ENCODE measurements at regions not wholly inside any gene's neighbourhood (a gene's known extent, or its start where the extent isn't known, plus 50 kb on each side); places are given as distances from the start of the nearest gene placed in this dataset.

DNA sequence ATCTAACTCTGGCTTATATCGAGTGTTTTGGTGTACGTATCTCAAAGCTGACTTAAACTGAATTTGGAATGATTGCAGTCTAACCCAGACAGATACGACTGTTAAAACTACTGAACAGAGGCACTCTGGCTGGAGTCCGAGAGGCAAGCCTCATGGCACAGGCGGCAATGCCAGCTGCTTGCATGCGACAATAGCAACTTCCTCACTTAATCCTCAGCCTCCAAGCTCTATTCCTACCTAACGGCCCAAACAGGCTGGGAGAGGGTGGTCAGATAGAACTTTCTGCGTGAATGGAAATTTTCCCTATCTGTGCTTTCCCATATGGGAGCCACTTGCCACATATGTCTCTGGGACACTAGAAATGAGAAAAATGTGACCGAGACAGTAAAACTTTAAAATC, 292.0 kb upstream of the KLF6 start:
- H3K36me3 ChIP-seq (ENCODE audit: insufficient read depth, low read length), result no peaks in the 10 kb centered on the region
- no peak overlapping the region for H3K27ac ChIP-seq (ENCODE audit: low read length)
- ATAC-seq (ENCODE audit: insufficient read depth, low read depth) (no peak), DNase-seq (no peak)
- no peak for TF ChIP-seq EZH2 (IDR thresholded peaks at IDR 0.05; ENCODE audit: borderline replicate concordance, low read depth, low read length, severe bottlenecking)
- no peak for TF ChIP-seq CTCF (IDR thresholded peaks at IDR 0.05; ENCODE audit: borderline replicate concordance, extremely low read depth, low read length, poor library complexity, severe bottlenecking)
- H3K79me2 ChIP-seq (ENCODE audit: insufficient read depth, low read length), result no peaks in the 10 kb centered on the region
- H2AFZ ChIP-seq (ENCODE audit: low read depth, low read length), result no peak overlapping the region
- H3K9ac ChIP-seq (ENCODE audit: low read depth, low read length), result no peak overlapping the region
- H3K4me1 ChIP-seq (ENCODE audit: insufficient read depth, low read length), result peaks cover 38% of the 10 kb centered on the region
- H3K4me2 ChIP-seq (ENCODE audit: insufficient read depth, low read length), result no peak overlapping the region
- H3K27me3 ChIP-seq (ENCODE audit: insufficient read depth, low read length, poor library complexity), result no peaks in the 10 kb centered on the region
- no peak overlapping the region for H3K4me3 ChIP-seq (ENCODE audit: low read depth in 1 of 2, low read length in 2 of 2)
- no peaks in the 10 kb centered on the region for H4K20me1 ChIP-seq (ENCODE audit: insufficient read depth, low read length)
- H3K9me3 ChIP-seq (ENCODE audit: insufficient read depth, low read length, severe bottlenecking), result no peaks in the 10 kb centered on the region

- H3K9ac ChIP-seq (ENCODE audit: low read depth, low read length), result no peak overlapping the region
- TF ChIP-seq CTCF (IDR thresholded peaks at IDR 0.05; ENCODE audit: borderline replicate concordance, extremely low read depth, low read length, poor library complexity, severe bottlenecking) (no peak), EZH2 (IDR thresholded peaks at IDR 0.05; ENCODE audit: borderline replicate concordance, low read depth, low read length, severe bottlenecking) (no peak)
- H3K79me2 ChIP-seq (ENCODE audit: insufficient read depth, low read length), result no peaks in the 10 kb centered on the region
- no peak overlapping the region for H3K4me3 ChIP-seq (ENCODE audit: low read depth in 1 of 2, low read length in 2 of 2)
- H2AFZ ChIP-seq (ENCODE audit: low read depth, low read length), result no peak overlapping the region
- no peak for ATAC-seq (ENCODE audit: insufficient read depth, low read depth)
- H3K4me2 ChIP-seq (ENCODE audit: insufficient read depth, low read length), result no peak overlapping the region
- no peak for DNase-seq
- no peaks in the 10 kb centered on the region for H3K36me3 ChIP-seq (ENCODE audit: insufficient read depth, low read length)
- peaks cover 33% of the 10 kb centered on the region for H3K4me1 ChIP-seq (ENCODE audit: insufficient read depth, low read length)
- peak overlapping the region; percentile 63 for H3K27ac ChIP-seq (ENCODE audit: low read length)
- H4K20me1 ChIP-seq (ENCODE audit: insufficient read depth, low read length), result no peaks in the 10 kb centered on the region
- H3K9me3 ChIP-seq (ENCODE audit: insufficient read depth, low read length, severe bottlenecking), result no peaks in the 10 kb centered on the region
- H3K27me3 ChIP-seq (ENCODE audit: insufficient read depth, low read length, poor library complexity), result no peaks in the 10 kb centered on the region
Measured at GRCh38 chr10:4075443-4075842, 290.4 kb upstream of the KLF6 start.

GRCh38 chr10:4074545-4075407, 289.8 kb upstream of the KLF6 start:
- H3K4me2 ChIP-seq (ENCODE audit: insufficient read depth, low read length), result peak overlapping the region; percentile 10; the same call in 1 of the 2 replicates
- ATAC-seq (ENCODE audit: insufficient read depth, low read depth), result peak; percentile 55

More at GRCh38 chr10:4074545-4075407, 289.8 kb upstream of the KLF6 start:
- H3K4me3 ChIP-seq (ENCODE audit: low read depth in 1 of 2, low read length in 2 of 2), result no peak overlapping the region
- H3K36me3 ChIP-seq (ENCODE audit: insufficient read depth, low read length), result no peaks in the 10 kb centered on the region
- DNase-seq, result no peak
- peak overlapping the region; percentile 63 for H3K27ac ChIP-seq (ENCODE audit: low read length)
- H3K79me2 ChIP-seq (ENCODE audit: insufficient read depth, low read length), result no peaks in the 10 kb centered on the region
- TF ChIP-seq CTCF (IDR thresholded peaks at IDR 0.05; ENCODE audit: borderline replicate concordance, extremely low read depth, low read length, poor library complexity, severe bottlenecking), result no peak
- no peak for TF ChIP-seq EZH2 (IDR thresholded peaks at IDR 0.05; ENCODE audit: borderline replicate concordance, low read depth, low read length, severe bottlenecking)
- no peaks in the 10 kb centered on the region for H4K20me1 ChIP-seq (ENCODE audit: insufficient read depth, low read length)
- peak overlapping the region; percentile 2; the same call in 1 of the 2 replicates for H3K9ac ChIP-seq (ENCODE audit: low read depth, low read length)
- H2AFZ ChIP-seq (ENCODE audit: low read depth, low read length), result 0 out of 2 replicates have a peak overlapping the region, but pooled peaks have one; percentile 8
- no peaks in the 10 kb centered on the region for H3K27me3 ChIP-seq (ENCODE audit: insufficient read depth, low read length, poor library complexity)
- H3K4me1 ChIP-seq (ENCODE audit: insufficient read depth, low read length), result peaks cover 28% of the 10 kb centered on the region
- no peaks in the 10 kb centered on the region for H3K9me3 ChIP-seq (ENCODE audit: insufficient read depth, low read length, severe bottlenecking)

Data from DND-41 (cell line).